Activated CD8-positive, alpha-beta T cell treated with anti-CD3 and anti-CD28 coated beads, Interleukin-2, amount 10 ng/mL, durations not matched to agents 7 days and 5 days (primary cell): ENCODE measurements at regions not wholly inside any gene's neighbourhood (a gene's known extent, or its start where the extent isn't known, plus 50 kb on each side); places are given as distances from the start of the nearest gene placed in this dataset.

Source experiments
- ATAC-seq: fragments of 150-1000 bp; cut with Tn5 transposase; one replicate; pipeline ENCODE4 v1.10.0; 2021; ENCODE audit warnings: moderate library complexity
- CTCF ChIA-PET: fragments of 350-600 bp; sonication (Branson Sonifier 250); formaldehyde crosslinking; loops from one replicate; lab custom pipeline; 2021; ENCODE audit warnings: antibody characterized with exemption; lab: Charles Lee
- POLR2A ChIA-PET: fragments of 350-600 bp; sonication (Branson Sonifier 250); formaldehyde crosslinking; loops from one replicate; lab custom pipeline; 2021; ENCODE audit warnings: antibody characterized with exemption; lab: Charles Lee
- DNase-seq: peaks from one replicate; pipeline ENCODE4 v3.0.0-alpha.2; 2020
- H3K27ac Mint-ChIP-seq: one replicate; pipeline ENCODE4 v1.8.0; 2021; ENCODE audit warnings: mild to moderate bottlenecking, mixed read lengths
- H3K27me3 Mint-ChIP-seq: one replicate; pipeline ENCODE4 v1.8.0; 2021; ENCODE audit warnings: low read depth, mixed read lengths
- H3K36me3 Mint-ChIP-seq: one replicate; pipeline ENCODE4 v1.8.0; 2021; ENCODE audit warnings: low read depth, mixed read lengths
- H3K4me1 Mint-ChIP-seq: one replicate; pipeline ENCODE4 v1.8.0; 2021; ENCODE audit warnings: low read depth, mixed read lengths
- H3K4me3 Mint-ChIP-seq: one replicate; pipeline ENCODE4 v1.8.0; 2021; ENCODE audit warnings: mild to moderate bottlenecking, mixed read lengths
- H3K9me3 Mint-ChIP-seq: one replicate; pipeline ENCODE4 v1.8.0; 2022; ENCODE audit warnings: mixed read lengths; ENCODE audit not compliant: insufficient read depth

GRCh38 chr2:23293063-23293462 is 91.9 kb upstream of the KLHL29 start:
- ATAC-seq, result no peak

GRCh38 chr2:23293731-23294130 is 91.2 kb upstream of the KLHL29 start:
- Mint-ChIP-seq H3K9me3 (no peaks in the 10 kb centered on the region), H3K4me1 (no peaks in the 10 kb centered on the region), H3K27ac (no peak overlapping the region), H3K36me3 (no peaks in the 10 kb centered on the region), H3K27me3 (peaks cover 14% of the 10 kb centered on the region), H3K4me3 (no peak overlapping the region)
- no peak for DNase-seq
- CTCF ChIA-PET, result no interaction called here
- no peak for ATAC-seq
- POLR2A ChIA-PET, result no interaction called here

More at GRCh38 chr2:23293063-23293462, 91.9 kb upstream of the KLHL29 start:
- H3K36me3 Mint-ChIP-seq, result no peaks in the 10 kb centered on the region
- ChIA-PET CTCF (no interaction called here), POLR2A (no interaction called here)
- H3K9me3 Mint-ChIP-seq, result no peaks in the 10 kb centered on the region
- no peaks in the 10 kb centered on the region for H3K4me1 Mint-ChIP-seq
- DNase-seq, result no peak
- no peak overlapping the region for H3K4me3 Mint-ChIP-seq
- no peak overlapping the region for H3K27ac Mint-ChIP-seq
- H3K27me3 Mint-ChIP-seq, result peaks cover 12% of the 10 kb centered on the region

GRCh38 chr2:23294238-23294637 is 90.7 kb upstream of the KLHL29 start:
- ChIA-PET POLR2A (no interaction called here), CTCF (no interaction called here)
- Mint-ChIP-seq H3K4me1 (no peaks in the 10 kb centered on the region), H3K27ac (no peak overlapping the region), H3K36me3 (no peaks in the 10 kb centered on the region), H3K4me3 (no peak overlapping the region), H3K9me3 (no peaks in the 10 kb centered on the region), H3K27me3 (peaks cover 11% of the 10 kb centered on the region)
- ATAC-seq (no peak), DNase-seq (no peak)

GRCh38 chr2:23296691-23297090 is 88.3 kb upstream of the KLHL29 start:
- ChIA-PET CTCF (no interaction called here), POLR2A (no interaction called here)
- Mint-ChIP-seq H3K27me3 (peaks cover 7% of the 10 kb centered on the region), H3K9me3 (no peaks in the 10 kb centered on the region), H3K4me3 (no peak overlapping the region), H3K36me3 (no peaks in the 10 kb centered on the region), H3K4me1 (no peaks in the 10 kb centered on the region), H3K27ac (no peak overlapping the region)
- DNase-seq, result no peak
- ATAC-seq, result no peak

DNA sequence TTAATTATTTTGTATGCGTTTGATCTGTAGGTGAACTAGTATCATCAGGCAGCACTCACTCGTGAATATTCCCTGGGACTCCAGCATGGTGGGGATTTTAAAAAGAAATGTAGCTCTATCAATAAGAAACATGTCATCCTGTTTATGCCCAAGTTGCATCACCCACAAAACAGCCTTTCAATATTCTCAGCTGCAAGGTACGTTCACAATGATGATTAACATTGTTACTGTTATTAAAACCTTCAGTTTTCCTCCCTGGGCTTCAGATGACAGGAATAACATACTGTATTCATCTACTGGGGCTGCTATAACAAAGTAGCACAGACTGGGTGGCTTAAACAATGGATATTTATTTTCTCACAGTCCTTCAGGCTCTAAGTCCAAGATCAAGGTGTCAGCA is 87.9 kb upstream of the KLHL29 start:
- no peak for DNase-seq
- no peak for ATAC-seq
- H3K9me3 Mint-ChIP-seq, result no peaks in the 10 kb centered on the region
- CTCF ChIA-PET, result no interaction called here
- H3K27me3 Mint-ChIP-seq, result peaks cover 7% of the 10 kb centered on the region
- H3K4me1 Mint-ChIP-seq, result no peaks in the 10 kb centered on the region
- no peaks in the 10 kb centered on the region for H3K36me3 Mint-ChIP-seq
- no peak overlapping the region for H3K27ac Mint-ChIP-seq
- H3K4me3 Mint-ChIP-seq, result no peak overlapping the region
- POLR2A ChIA-PET, result no interaction called here

DNA sequence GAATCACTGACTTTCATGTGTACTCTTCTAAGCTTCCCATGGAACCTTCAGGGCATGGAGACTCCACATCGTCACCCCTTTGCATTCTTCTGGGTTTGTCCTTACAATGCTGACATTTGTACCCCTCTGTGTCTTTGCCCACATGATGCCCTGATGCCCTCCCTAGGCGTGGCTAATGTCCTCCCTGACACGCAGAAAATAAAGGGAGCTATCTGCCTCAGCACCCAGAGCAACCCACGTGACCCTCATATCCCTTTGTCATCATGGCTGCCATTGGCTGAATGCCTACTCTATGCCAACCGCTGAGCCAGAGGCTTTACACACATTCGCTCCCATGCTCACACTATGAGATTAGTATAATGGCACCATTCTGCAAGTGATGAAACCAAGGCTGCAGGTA is 86.4 kb upstream of the KLHL29 start:
- Mint-ChIP-seq H3K4me1 (peaks cover 4% of the 10 kb centered on the region), H3K4me3 (no peak overlapping the region)

DNA sequence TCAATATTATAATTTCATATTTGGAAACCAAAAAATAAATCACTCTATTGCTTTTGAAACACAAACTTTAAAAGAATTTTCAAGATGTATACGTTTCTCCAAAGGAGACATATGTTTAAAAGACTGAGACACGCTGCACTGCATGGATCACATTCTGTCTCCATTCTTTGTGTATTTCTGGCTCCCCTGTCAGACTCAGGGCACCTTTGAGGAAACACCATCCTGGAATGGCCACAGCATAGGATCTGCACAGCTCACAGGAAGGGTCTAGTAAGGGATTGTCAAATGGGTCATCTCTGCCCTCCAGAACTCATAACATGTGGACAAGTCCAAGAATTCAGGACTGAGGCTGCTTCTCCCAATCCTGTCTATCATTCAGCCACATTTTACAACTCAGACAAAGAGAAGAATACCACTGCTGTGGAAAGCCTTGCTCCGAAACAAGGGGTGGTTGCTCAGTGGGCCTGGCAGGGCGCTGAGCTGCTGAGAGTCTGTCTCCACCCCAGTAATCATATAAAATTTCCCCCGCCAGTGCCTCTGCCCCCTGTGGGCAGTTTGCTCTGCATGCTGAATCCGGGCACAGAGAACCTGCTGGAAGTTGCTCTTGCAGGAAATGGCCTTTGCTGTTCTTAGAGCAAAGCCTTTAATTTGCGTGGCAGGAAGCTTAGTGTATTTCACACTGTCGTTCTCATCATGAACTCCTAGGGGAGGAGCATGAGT is 85.3 kb upstream of the KLHL29 start:
- Mint-ChIP-seq H3K9me3 (no peaks in the 10 kb centered on the region), H3K27ac (no peak overlapping the region), H3K27me3 (peaks cover 7% of the 10 kb centered on the region), H3K4me3 (no peak overlapping the region), H3K36me3 (no peaks in the 10 kb centered on the region), H3K4me1 (peaks cover 4% of the 10 kb centered on the region)
- ChIA-PET POLR2A (no interaction called here), CTCF (no interaction called here)
- no peak for DNase-seq
- ATAC-seq, result no peak

More for the DNA sequence above, 86.4 kb upstream of the KLHL29 start:
- POLR2A ChIA-PET, result no interaction called here
- ATAC-seq (no peak), DNase-seq (no peak)
- peaks cover 7% of the 10 kb centered on the region for H3K27me3 Mint-ChIP-seq
- CTCF ChIA-PET, result no interaction called here
- no peaks in the 10 kb centered on the region for H3K36me3 Mint-ChIP-seq
- no peaks in the 10 kb centered on the region for H3K9me3 Mint-ChIP-seq
- no peak overlapping the region for H3K27ac Mint-ChIP-seq

GRCh38 chr2:23301136-23301535 is 83.8 kb upstream of the KLHL29 start:
- DNase-seq, result no peak
- POLR2A ChIA-PET, result no interaction called here
- Mint-ChIP-seq H3K36me3 (no peaks in the 10 kb centered on the region), H3K27me3 (peaks cover 7% of the 10 kb centered on the region), H3K4me1 (peaks cover 4% of the 10 kb centered on the region), H3K9me3 (no peaks in the 10 kb centered on the region), H3K4me3 (no peak overlapping the region), H3K27ac (no peak overlapping the region)
- ATAC-seq, result no peak
- CTCF ChIA-PET, result no interaction called here

DNA sequence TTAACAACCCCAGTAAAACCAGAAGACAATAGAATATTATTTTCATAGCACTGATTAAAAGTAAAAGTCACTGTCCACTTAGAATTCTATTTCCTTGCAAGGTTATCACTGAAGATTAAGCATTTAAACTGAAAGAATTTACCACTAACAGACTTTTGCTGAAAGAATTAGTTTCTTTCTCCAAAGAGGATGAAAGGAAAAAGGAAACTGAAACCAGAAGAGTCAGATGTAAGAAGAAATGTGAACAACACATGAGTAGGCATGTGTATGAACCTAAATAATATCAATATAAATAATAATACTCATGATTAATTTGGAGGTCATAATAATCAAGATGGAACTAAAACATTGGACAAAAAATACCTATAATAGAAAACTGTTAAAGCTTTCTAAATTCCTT is 82.4 kb upstream of the KLHL29 start:
- CTCF ChIA-PET, result no interaction called here
- H3K36me3 Mint-ChIP-seq, result no peaks in the 10 kb centered on the region
- no peak overlapping the region for H3K4me3 Mint-ChIP-seq
- peaks cover 7% of the 10 kb centered on the region for H3K27me3 Mint-ChIP-seq
- DNase-seq (no peak), ATAC-seq (no peak)
- peaks cover 4% of the 10 kb centered on the region for H3K4me1 Mint-ChIP-seq
- no peak overlapping the region for H3K27ac Mint-ChIP-seq
- POLR2A ChIA-PET, result no interaction called here
- H3K9me3 Mint-ChIP-seq, result no peaks in the 10 kb centered on the region

GRCh38 chr2:23306401-23306800 is 78.6 kb upstream of the KLHL29 start:
- Mint-ChIP-seq H3K27ac (no peak overlapping the region), H3K9me3 (no peaks in the 10 kb centered on the region), H3K4me1 (peaks cover 4% of the 10 kb centered on the region), H3K27me3 (peaks cover 7% of the 10 kb centered on the region), H3K36me3 (no peaks in the 10 kb centered on the region), H3K4me3 (no peak overlapping the region)
- ChIA-PET POLR2A (no interaction called here), CTCF (no interaction called here)
- ATAC-seq (no peak), DNase-seq (no peak)

DNA sequence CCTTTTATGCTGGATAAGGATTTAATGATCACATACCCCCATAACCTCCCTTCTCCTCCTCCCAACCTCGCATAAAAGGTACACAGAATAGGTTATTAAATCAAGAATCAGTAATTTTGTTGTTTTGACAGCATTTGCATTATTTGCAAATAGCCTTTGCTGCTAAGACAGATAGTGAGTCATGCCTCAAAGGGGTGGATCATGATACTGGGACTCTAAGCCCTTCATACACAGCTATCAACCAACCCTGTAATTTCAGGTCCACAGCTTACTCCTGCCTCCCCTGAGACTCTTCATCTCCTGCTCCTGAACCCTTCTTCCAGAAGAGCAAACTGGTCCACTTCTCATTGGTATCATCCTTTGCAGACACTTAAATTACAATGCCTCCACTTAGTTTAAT is 73.8 kb upstream of the KLHL29 start:
- H3K27ac Mint-ChIP-seq, result no peak overlapping the region
- peaks cover 10% of the 10 kb centered on the region for H3K27me3 Mint-ChIP-seq
- DNase-seq (no peak), ATAC-seq (no peak)
- H3K9me3 Mint-ChIP-seq, result no peaks in the 10 kb centered on the region
- no peaks in the 10 kb centered on the region for H3K4me1 Mint-ChIP-seq
- no peak overlapping the region for H3K4me3 Mint-ChIP-seq
- POLR2A ChIA-PET, result no interaction called here
- CTCF ChIA-PET, result no interaction called here
- no peaks in the 10 kb centered on the region for H3K36me3 Mint-ChIP-seq

DNA sequence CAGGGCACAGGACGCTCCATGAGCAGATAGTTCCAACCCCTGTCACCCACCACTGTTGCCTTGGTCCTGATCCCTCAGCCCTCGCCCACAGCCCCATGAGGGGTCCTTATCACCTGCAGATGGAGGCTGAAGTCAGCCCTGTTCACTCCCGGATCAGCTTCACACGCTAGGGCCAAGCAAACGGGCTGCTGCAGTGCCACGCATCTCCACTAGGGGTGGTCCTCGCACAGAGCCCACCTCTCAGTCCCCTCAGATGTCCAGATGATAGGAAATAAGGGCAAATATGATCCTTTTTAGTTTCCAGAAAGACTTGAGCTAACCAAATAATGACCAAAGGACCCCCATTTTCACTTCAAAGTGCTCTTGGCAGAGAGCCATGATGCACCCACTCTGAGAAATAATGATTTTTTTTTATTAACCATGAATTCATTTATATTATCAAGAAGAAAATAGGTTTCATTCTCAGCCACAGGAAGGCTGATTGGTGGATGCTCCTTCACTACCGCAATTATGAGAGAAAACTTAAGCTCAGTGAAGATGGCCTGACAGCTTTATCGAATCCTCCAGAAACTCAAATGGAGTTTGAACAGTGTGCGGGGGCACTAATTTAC is 71.9 kb upstream of the KLHL29 start:
- Mint-ChIP-seq H3K27me3 (peaks cover 15% of the 10 kb centered on the region), H3K4me3 (no peak overlapping the region), H3K4me1 (no peaks in the 10 kb centered on the region), H3K9me3 (no peaks in the 10 kb centered on the region), H3K27ac (no peak overlapping the region), H3K36me3 (no peaks in the 10 kb centered on the region)
- ATAC-seq (peak; percentile 63), DNase-seq (peak; percentile 49)
- ChIA-PET CTCF (interaction anchor here (0.9 to 1.2 kb wide), 2 partner anchors 9 to 29 kb away, joined by 3 read pairs; no protein-coding TSS in a partner anchor), POLR2A (no interaction called here)
